MCF 10A (cell line): ENCODE measurements at regions not wholly inside any gene's neighbourhood (a gene's known extent, or its start where the extent isn't known, plus 50 kb on each side); places are given as distances from the start of the nearest gene placed in this dataset.

Experiments used
- BruUV-seq: library from RNA; stranded (reverse); fragments of 400-500 nt; replicated peaks from 2 replicates; lab custom pipeline; 2021; lab: Mats Ljungman, UMichigan
- CTCF ChIA-PET: fragments of 300-600 bp; sonication (Branson Sonifier 250); formaldehyde crosslinking; extraction: SDS; loops from one replicate; lab custom pipeline; 2021; ENCODE audit warnings: antibody characterized with exemption, inconsistent platforms; lab: Yijun Ruan, JAX
- POLR2A ChIA-PET: fragments of 300-600, 350-650 bp; sonication (Branson Sonifier 250); formaldehyde crosslinking; extraction: SDS; loops from one replicate; lab custom pipeline; 2020; ENCODE audit warnings: antibody characterized with exemption, inconsistent platforms; lab: Yijun Ruan, JAX
- DNase-seq: peaks from one replicate; pipeline ENCODE4 v3.0.0-alpha.2; 2018; ENCODE audit not compliant: unreplicated experiment
- H3K27ac Mint-ChIP-seq: one replicate; pipeline ENCODE4 v1.8.0; 2022; ENCODE audit warnings: mild to moderate bottlenecking, low read depth, mixed read lengths; ENCODE audit not compliant: unreplicated experiment
- H3K27me3 Mint-ChIP-seq: one replicate; pipeline ENCODE4 v1.8.0; 2022; ENCODE audit warnings: mixed read lengths; ENCODE audit not compliant: insufficient read depth, unreplicated experiment
- H3K36me3 Mint-ChIP-seq: one replicate; pipeline ENCODE4 v1.8.0; 2022; ENCODE audit warnings: mild to moderate bottlenecking, moderate library complexity, mixed read lengths; ENCODE audit not compliant: insufficient read depth, unreplicated experiment
- H3K4me1 Mint-ChIP-seq: one replicate; pipeline ENCODE4 v1.8.0; 2022; ENCODE audit warnings: mixed read lengths; ENCODE audit not compliant: insufficient read depth, unreplicated experiment
- H3K4me3 Mint-ChIP-seq: one replicate; pipeline ENCODE4 v1.8.0; 2022; ENCODE audit warnings: mild to moderate bottlenecking, moderate library complexity, mixed read lengths; ENCODE audit not compliant: unreplicated experiment
- H3K9me3 Mint-ChIP-seq: one replicate; pipeline ENCODE4 v1.8.0; 2022; ENCODE audit warnings: mixed read lengths; ENCODE audit not compliant: unreplicated experiment
- CTCF ChIP-seq: fragments of 200-600 bp; IDR thresholded peaks from one replicate; pipeline ENCODE4 v1.8.0; 2022; ENCODE audit warnings: antibody characterized with exemption, mild to moderate bottlenecking; ENCODE audit not compliant: unreplicated experiment
- intact Hi-C: fragments of 100-400 bp; cut with micrococcal nuclease; formaldehyde crosslinking; loops from 2 replicates; pipeline ENCODE4 v1.14.1; 2022

GRCh38 chr13:89982407-89983095, 1364.9 kb upstream of the MIR17HG start:
- Mint-ChIP-seq H3K9me3 (no peaks in the 10 kb centered on the region), H3K27me3 (no peaks in the 10 kb centered on the region), H3K4me3 (peak overlapping the region; percentile 47), H3K27ac (peak overlapping the region; percentile 52), H3K4me1 (peaks cover 16% of the 10 kb centered on the region), H3K36me3 (peaks cover 7% of the 10 kb centered on the region)
- ChIA-PET CTCF (no interaction called here), POLR2A (no interaction called here)
- no peak for TF ChIP-seq CTCF
- no TSS peak for BruUV-seq
- intact Hi-C loops, result no loop called here
- DNase-seq, result peak; percentile 78

GRCh38 chr13:89988206-89988605, 1359.3 kb upstream of the MIR17HG start:
- intact Hi-C loops, result no loop called here
- CTCF ChIA-PET, result no interaction called here
- BruUV-seq, result no TSS peak
- H3K27ac Mint-ChIP-seq, result no peak overlapping the region
- no peaks in the 10 kb centered on the region for H3K27me3 Mint-ChIP-seq
- H3K9me3 Mint-ChIP-seq, result no peaks in the 10 kb centered on the region
- no peak for TF ChIP-seq CTCF
- peaks cover 6% of the 10 kb centered on the region for H3K4me1 Mint-ChIP-seq
- peaks cover 7% of the 10 kb centered on the region for H3K36me3 Mint-ChIP-seq
- no peak overlapping the region for H3K4me3 Mint-ChIP-seq
- POLR2A ChIA-PET, result no interaction called here
- DNase-seq, result no peak

DNA sequence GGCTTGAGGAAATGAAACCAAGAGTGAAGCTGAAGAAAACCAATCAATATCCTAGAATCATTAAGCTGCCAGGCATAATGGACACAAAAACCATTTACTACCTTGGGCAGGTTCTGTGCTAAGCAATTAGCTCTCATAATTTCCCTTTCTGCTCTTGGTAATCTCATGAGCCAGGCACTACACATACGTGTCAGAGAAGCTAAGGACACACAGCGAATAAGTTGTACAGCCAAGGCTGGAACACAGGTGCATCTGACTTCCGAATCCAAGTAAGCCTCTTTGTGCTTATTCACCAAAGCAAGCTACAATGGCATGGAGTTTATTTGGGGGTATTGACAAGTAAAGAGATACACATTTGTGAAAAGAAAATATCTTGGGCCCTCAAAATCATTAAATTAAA, 1343.9 kb upstream of the MIR17HG start:
- ChIA-PET POLR2A (no interaction called here), CTCF (no interaction called here)
- H3K27me3 Mint-ChIP-seq, result no peaks in the 10 kb centered on the region
- H3K4me1 Mint-ChIP-seq, result no peaks in the 10 kb centered on the region
- BruUV-seq, result no TSS peak
- peaks cover 7% of the 10 kb centered on the region for H3K9me3 Mint-ChIP-seq
- no peak for TF ChIP-seq CTCF
- H3K36me3 Mint-ChIP-seq, result no peaks in the 10 kb centered on the region
- H3K4me3 Mint-ChIP-seq, result no peak overlapping the region
- H3K27ac Mint-ChIP-seq, result no peak overlapping the region
- intact Hi-C loops, result no loop called here
- DNase-seq, result no peak

DNA sequence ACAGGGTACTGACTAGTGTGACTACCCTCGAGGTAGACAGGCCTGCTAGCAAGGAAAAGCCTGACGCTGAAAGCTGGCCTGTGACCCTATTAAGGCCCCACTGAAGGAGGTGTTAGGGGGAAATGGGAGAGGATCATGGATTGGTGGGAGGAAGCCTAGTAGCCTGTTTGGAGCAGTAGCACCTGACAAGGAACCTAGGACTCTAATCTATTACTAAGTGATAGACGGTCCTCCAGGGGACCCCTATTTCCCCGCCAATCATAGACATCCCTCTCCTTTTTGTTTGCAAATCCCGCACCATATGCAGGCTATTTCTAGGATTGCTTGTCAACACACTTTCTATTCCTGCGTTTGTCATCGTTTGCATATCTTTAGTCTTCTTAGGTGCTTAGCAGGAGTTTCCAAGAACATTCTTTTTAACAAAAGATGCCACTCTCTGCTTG, 1338.8 kb upstream of the MIR17HG start:
- Mint-ChIP-seq H3K36me3 (no peaks in the 10 kb centered on the region), H3K9me3 (no peaks in the 10 kb centered on the region), H3K27ac (no peak overlapping the region), H3K4me1 (no peaks in the 10 kb centered on the region), H3K4me3 (no peak overlapping the region), H3K27me3 (no peaks in the 10 kb centered on the region)
- intact Hi-C loops, result no loop called here
- no peak for DNase-seq
- no peak for TF ChIP-seq CTCF
- POLR2A ChIA-PET, result no interaction called here
- CTCF ChIA-PET, result interaction anchor here (1.3 kb wide), 1 partner anchor 858 kb away, joined by 4 read pairs; no protein-coding TSS in a partner anchor
- BruUV-seq, result no TSS peak
